ENCODE measurements at regions not wholly inside any gene's neighbourhood (a gene's known extent, or its start where the extent isn't known, plus 50 kb on each side); places are given as distances from the start of the nearest gene placed in this dataset.

GRCh38 chr16:65494609-65495008, 372.7 kb upstream of the CDH11 start:
- Histone ChIP-seq H3K27me3 (ENCODE audit: insufficient read depth, low read depth) (no peaks in the 10 kb centered on the region), H2AFZ (ENCODE audit: low read depth) (no peak overlapping the region), H3K36me3 (ENCODE audit: insufficient read depth) (no peaks in the 10 kb centered on the region), H3K79me2 (ENCODE audit: insufficient read depth, low read depth) (no peaks in the 10 kb centered on the region), H3K27ac (no peak overlapping the region), H3K4me2 (no peak overlapping the region), H3K4me1 (ENCODE audit: low read depth, poor library complexity, severe bottlenecking) (no peaks in the 10 kb centered on the region), H4K20me1 (ENCODE audit: insufficient read depth) (no peaks in the 10 kb centered on the region), H3K4me3 (IDR thresholded peaks at IDR 0.05; ENCODE audit: insufficient read depth, low read depth, low read length) (no peak overlapping the region), H3K9ac (no peak overlapping the region)
- TF ChIP-seq CTCF (conservative IDR thresholded peaks at IDR 0.05; ENCODE audit: low read depth, low read length), result no peak

- no peak overlapping the region for H3K9ac ChIP-seq
- H3K79me2 ChIP-seq (ENCODE audit: insufficient read depth, low read depth), result no peaks in the 10 kb centered on the region
- TF ChIP-seq CTCF (conservative IDR thresholded peaks at IDR 0.05; ENCODE audit: low read depth, low read length), result no peak
- no peak overlapping the region for H2AFZ ChIP-seq (ENCODE audit: low read depth)
- no peak overlapping the region for H3K4me2 ChIP-seq
- H3K4me1 ChIP-seq (ENCODE audit: low read depth, poor library complexity, severe bottlenecking), result no peaks in the 10 kb centered on the region
- no peak overlapping the region for H3K27ac ChIP-seq
- H3K4me3 ChIP-seq (IDR thresholded peaks at IDR 0.05; ENCODE audit: insufficient read depth, low read depth, low read length), result no peak overlapping the region
- no peaks in the 10 kb centered on the region for H3K36me3 ChIP-seq (ENCODE audit: insufficient read depth)
- H3K27me3 ChIP-seq (ENCODE audit: insufficient read depth, low read depth), result no peaks in the 10 kb centered on the region
- no peaks in the 10 kb centered on the region for H4K20me1 ChIP-seq (ENCODE audit: insufficient read depth)
These were observed 372.2 kb upstream of the CDH11 start for GRCh38 chr16:65494080-65494479.

GRCh38 chr16:65490286-65490685, 368.4 kb upstream of the CDH11 start:
- H3K27ac ChIP-seq, result no peak overlapping the region
- H3K4me2 ChIP-seq, result no peak overlapping the region
- H3K36me3 ChIP-seq (ENCODE audit: insufficient read depth), result no peaks in the 10 kb centered on the region
- H2AFZ ChIP-seq (ENCODE audit: low read depth), result no peak overlapping the region
- H4K20me1 ChIP-seq (ENCODE audit: insufficient read depth), result no peaks in the 10 kb centered on the region
- H3K27me3 ChIP-seq (ENCODE audit: insufficient read depth, low read depth), result no peaks in the 10 kb centered on the region
- H3K9ac ChIP-seq, result no peak overlapping the region
- H3K4me1 ChIP-seq (ENCODE audit: low read depth, poor library complexity, severe bottlenecking), result no peaks in the 10 kb centered on the region
- no peak overlapping the region for H3K4me3 ChIP-seq (IDR thresholded peaks at IDR 0.05; ENCODE audit: insufficient read depth, low read depth, low read length)
- TF ChIP-seq CTCF (conservative IDR thresholded peaks at IDR 0.05; ENCODE audit: low read depth, low read length), result no peak
- no peaks in the 10 kb centered on the region for H3K79me2 ChIP-seq (ENCODE audit: insufficient read depth, low read depth)

GRCh38 chr16:65489531-65490023, 367.7 kb upstream of the CDH11 start:
- Histone ChIP-seq H3K4me2 (no peak overlapping the region), H3K36me3 (ENCODE audit: insufficient read depth) (no peaks in the 10 kb centered on the region), H2AFZ (ENCODE audit: low read depth) (no peak overlapping the region), H3K79me2 (ENCODE audit: insufficient read depth, low read depth) (no peaks in the 10 kb centered on the region), H3K27ac (no peak overlapping the region), H3K4me1 (ENCODE audit: low read depth, poor library complexity, severe bottlenecking) (no peaks in the 10 kb centered on the region), H3K4me3 (IDR thresholded peaks at IDR 0.05; ENCODE audit: insufficient read depth, low read depth, low read length) (no peak overlapping the region), H3K27me3 (ENCODE audit: insufficient read depth, low read depth) (no peaks in the 10 kb centered on the region), H3K9ac (no peak overlapping the region), H4K20me1 (ENCODE audit: insufficient read depth) (no peaks in the 10 kb centered on the region)
- no peak for TF ChIP-seq CTCF (conservative IDR thresholded peaks at IDR 0.05; ENCODE audit: low read depth, low read length)
